ENCODE measurements at regions not wholly inside any gene's neighbourhood (a gene's known extent, or its start where the extent isn't known, plus 50 kb on each side); places are given as distances from the start of the nearest gene placed in this dataset.

GRCh38 chr3:107969994-107970819 is 120.6 kb downstream of the CD47 start:
- peak overlapping the region; percentile 15 for H3K4me2 ChIP-seq
- H3K4me1 ChIP-seq (ENCODE audit: control insufficient read depth in 1 of 2, insufficient read depth in 2 of 2, low read depth in 1 of 2, low read length in 1 of 2), result peaks cover 6 to 22% of the 10 kb centered on the region in 2 experiments; a peak in 3 of 4 replicates
- DNase-seq, result peak; percentile 33
- H3K9ac ChIP-seq, result no peak overlapping the region
- 0 out of 2 replicates have a peak overlapping the region, but pooled peaks have one; percentile 17 for H2AFZ ChIP-seq (ENCODE audit: low read depth)
- WGBS (ENCODE audit: low lambda C conversion rate), result 67% methylated on average over 9 of the region's 9 CpGs
- H4K20me1 ChIP-seq (ENCODE audit: insufficient read depth), result no peaks in the 10 kb centered on the region
- H3K9me2 ChIP-seq, result no peaks in the 10 kb centered on the region
- H3K79me2 ChIP-seq (ENCODE audit: insufficient read depth), result no peaks in the 10 kb centered on the region
- TF ChIP-seq TCF12 (IDR thresholded peaks at IDR 0.05) (peak; percentile 46; the same call in 1 of the 2 replicates), GATA2 (CRISPR knock-in tag; IDR thresholded peaks at IDR 0.05) (no peak), NFIC (IDR thresholded peaks at IDR 0.05; ENCODE audit: borderline replicate concordance) (peak; percentile 82), POLR2AphosphoS5 (IDR thresholded peaks at IDR 0.05; ENCODE audit: low read depth, low read length) (no peak), EP300 (IDR thresholded peaks at IDR 0.05; ENCODE audit: borderline replicate concordance in 1 of 2, low read depth in 1 of 2, low read length in 1 of 2) (0 out of 4 replicates have a peak, but pooled peaks of 1 of the 2 experiments have one; percentile 20), RAD21 (IDR thresholded peaks at IDR 0.05; ENCODE audit: low read length) (peak; percentile 2; the same call in 1 of the 2 replicates)
- CTCF ChIA-PET, result interaction anchor here (1.6 to 2.3 kb wide), 2 partner anchors 9 to 13 kb away, joined by 8 to 14 read pairs; no protein-coding TSS in a partner anchor
- no peak overlapping the region for H3K4me3 ChIP-seq (ENCODE audit: low read depth in 2 of 2, low read length in 1 of 2)
- POLR2A ChIA-PET, result interaction anchor here (0.5 kb wide), 1 partner anchor 398 kb away, joined by 5 read pairs; no protein-coding TSS in a partner anchor
- no peaks in the 10 kb centered on the region for H3K9me3 ChIP-seq
- peak overlapping the region; percentile 3 to 68; a peak in 3 of 4 replicates for H3K27ac ChIP-seq (ENCODE audit: low read depth in 2 of 2, low read length in 1 of 2)
- H3F3A ChIP-seq (replicated peaks; ENCODE audit: insufficient read depth), result no peaks in the 10 kb centered on the region
- no peaks in the 10 kb centered on the region for H3K27me3 ChIP-seq (ENCODE audit: insufficient read depth)
- no peaks in the 10 kb centered on the region for H3K36me3 ChIP-seq (replicated peaks in 1 of 2; ENCODE audit: control insufficient read depth in 1 of 2, insufficient read depth in 2 of 2, low read length in 1 of 2)

GRCh38 chr3:107969525-107969924 is 121.3 kb downstream of the CD47 start:
- H3K4me2 ChIP-seq, result no peak overlapping the region
- CTCF ChIA-PET, result interaction anchor here (1.6 to 2.3 kb wide), 2 partner anchors 9 to 13 kb away, joined by 8 to 14 read pairs; no protein-coding TSS in a partner anchor
- 100% methylated on average over 4 of the region's 4 CpGs for WGBS (ENCODE audit: low lambda C conversion rate)

More at GRCh38 chr3:107969525-107969924, 121.3 kb downstream of the CD47 start:
- Histone ChIP-seq H3K27me3 (ENCODE audit: insufficient read depth) (no peaks in the 10 kb centered on the region), H4K20me1 (ENCODE audit: insufficient read depth) (no peaks in the 10 kb centered on the region), H3K4me3 (ENCODE audit: low read depth in 2 of 2, low read length in 1 of 2) (no peak overlapping the region), H3K27ac (ENCODE audit: low read depth in 2 of 2, low read length in 1 of 2) (peak overlapping the region in 1 of 2 experiments; percentile 3; a peak in 1 of 4 replicates), H3K9ac (no peak overlapping the region), H3K9me2 (no peaks in the 10 kb centered on the region), H3K36me3 (replicated peaks in 1 of 2; ENCODE audit: control insufficient read depth in 1 of 2, insufficient read depth in 2 of 2, low read length in 1 of 2) (no peaks in the 10 kb centered on the region), H3K4me1 (ENCODE audit: control insufficient read depth in 1 of 2, insufficient read depth in 2 of 2, low read depth in 1 of 2, low read length in 1 of 2) (peaks cover 6 to 22% of the 10 kb centered on the region in 2 experiments; a peak in 3 of 4 replicates), H3K79me2 (ENCODE audit: insufficient read depth) (no peaks in the 10 kb centered on the region), H2AFZ (ENCODE audit: low read depth) (no peak overlapping the region), H3F3A (replicated peaks; ENCODE audit: insufficient read depth) (no peaks in the 10 kb centered on the region), H3K9me3 (no peaks in the 10 kb centered on the region)
- TF ChIP-seq FOXM1 (IDR thresholded peaks at IDR 0.05; ENCODE audit: low read depth), result no peak
- TF ChIP-seq YY1 (IDR thresholded peaks at IDR 0.05; ENCODE audit: low read depth), result no peak
- no peak for TF ChIP-seq PBX3 (IDR thresholded peaks at IDR 0.05)
- TF ChIP-seq CHD2 (IDR thresholded peaks at IDR 0.05; ENCODE audit: low read length, partially characterized antibody), result no peak
- POLR2A ChIA-PET, result interaction anchor here (0.5 kb wide), 1 partner anchor 399 kb away, joined by 5 read pairs; no protein-coding TSS in a partner anchor
- no peak for DNase-seq

Measured in SK-N-SH (cell line).